IMR-90 (cell line): ENCODE measurements at regions not wholly inside any gene's neighbourhood (a gene's known extent, or its start where the extent isn't known, plus 50 kb on each side); places are given as distances from the start of the nearest gene placed in this dataset.

Experiments
- ATAC-seq: fragments of 200-7000 bp; cut with Tn5 transposase; 2 replicates; pipeline ENCODE4 v1.9.1; 2020; ENCODE audit warnings: low read depth, mild to moderate bottlenecking, moderate library complexity
- BruUV-seq: library from RNA; stranded (reverse); fragments of 400-500 nt; replicated peaks from 2 replicates; lab custom pipeline; 2021; lab: Mats Ljungman, UMichigan
- CTCF ChIA-PET: fragments of 300-600 bp; formaldehyde crosslinking; extraction: SDS; loops from one replicate; lab custom pipeline; 2021; ENCODE audit warnings: antibody characterized with exemption; lab: Yijun Ruan, JAX
- POLR2A ChIA-PET: fragments of 300-600 bp; sonication (Branson Sonifier 250); formaldehyde crosslinking; loops from one replicate; lab custom pipeline; 2022; ENCODE audit warnings: antibody characterized with exemption; ENCODE audit not compliant: unreplicated experiment; lab: Charles Lee
- DNase-seq: peaks from one replicate; pipeline ENCODE4 v3.0.0; 2013
- H2AFZ ChIP-seq: replicated peaks from 2 replicates; pipeline ENCODE3; 2013; ENCODE audit warnings: low read length, mild to moderate bottlenecking; ENCODE audit not compliant: poor library complexity
- H2AK5ac ChIP-seq: 2 replicates; pipeline ENCODE4 v1.6.1; 2013; ENCODE audit warnings: low read depth, low read length, inconsistent platforms
- H2AK9ac ChIP-seq: replicated peaks from 2 replicates; pipeline ENCODE3; 2013; ENCODE audit warnings: mild to moderate bottlenecking, low read depth, low read length, moderate library complexity; ENCODE audit not compliant: poor library complexity
- H2BK120ac ChIP-seq: 2 replicates; pipeline ENCODE4 v1.6.1; 2013; ENCODE audit warnings: low read depth, low read length, inconsistent platforms
- H2BK15ac ChIP-seq: 3 replicates; pipeline ENCODE4 v1.6.1; 2013; ENCODE audit warnings: low read depth, low read length, inconsistent platforms
- H2BK20ac ChIP-seq: 2 replicates; pipeline ENCODE4 v1.6.1; 2013; ENCODE audit warnings: low read depth, mild to moderate bottlenecking, inconsistent platforms, low read length, moderate library complexity
- H2BK5ac ChIP-seq: 2 replicates; pipeline ENCODE4 v1.6.1; 2013; ENCODE audit warnings: mild to moderate bottlenecking, low read depth, low read length, inconsistent platforms; ENCODE audit not compliant: poor library complexity, severe bottlenecking
- H3K14ac ChIP-seq: replicated peaks from 2 replicates; pipeline ENCODE4 v1.6.1; 2013; ENCODE audit warnings: low read depth, low read length, inconsistent platforms
- H3K18ac ChIP-seq: 2 replicates; pipeline ENCODE4 v1.6.1; 2013; ENCODE audit warnings: low read depth, low read length, control low read depth
- H3K23ac ChIP-seq: 2 replicates; pipeline ENCODE4 v1.6.1; 2013; ENCODE audit warnings: low read depth, low read length, inconsistent platforms
- H3K27ac ChIP-seq: 2 replicates; pipeline ENCODE4 v1.5.1; 2013; ENCODE audit warnings: mild to moderate bottlenecking, control low read depth, low read length; ENCODE audit not compliant: insufficient read depth
- H3K27me3 ChIP-seq: 2 replicates; pipeline ENCODE4 v1.6.1; 2013; ENCODE audit warnings: low read length; ENCODE audit not compliant: control insufficient read depth, insufficient read depth
- H3K36me3 ChIP-seq: 2 replicates; pipeline ENCODE4 v1.6.1; 2013; ENCODE audit warnings: low read length, mixed read lengths; ENCODE audit not compliant: control insufficient read depth, insufficient read depth
- H3K4ac ChIP-seq: 2 replicates; pipeline ENCODE4 v1.6.1; 2013; ENCODE audit warnings: low read depth, low read length, inconsistent platforms
- H3K4me1 ChIP-seq: 2 replicates; pipeline ENCODE4 v1.6.1; 2013; ENCODE audit warnings: low read length, mixed read lengths; ENCODE audit not compliant: control insufficient read depth, insufficient read depth
- H3K4me2 ChIP-seq: 2 replicates; pipeline ENCODE4 v1.6.1; 2013; ENCODE audit warnings: low read depth, mild to moderate bottlenecking, control low read depth, low read length, moderate library complexity
- H3K4me3 ChIP-seq: 2 replicates; pipeline ENCODE4 v1.5.1; 2013; ENCODE audit warnings: low read depth, mild to moderate bottlenecking, control low read depth, low read length, moderate library complexity; ENCODE audit not compliant: insufficient read depth
- H3K56ac ChIP-seq: 2 replicates; pipeline ENCODE4 v1.6.1; 2013; ENCODE audit warnings: low read length, inconsistent platforms; ENCODE audit not compliant: insufficient read depth; ENCODE audit errors: extremely low read depth
- H3K79me1 ChIP-seq, 2 experiments: 2 replicates each; pipeline ENCODE4 v1.6.1; 2013; ENCODE audit warnings: low read length in 2 of 2, inconsistent platforms in 1 of 2, low read depth in 1 of 2
- H3K9ac ChIP-seq: 2 replicates; pipeline ENCODE4 v1.6.1; 2013; ENCODE audit warnings: low read depth, low read length, control low read depth
- H3K9me1 ChIP-seq: 2 replicates; pipeline ENCODE4 v1.6.1; 2013; ENCODE audit warnings: low read length, inconsistent platforms; ENCODE audit not compliant: insufficient read depth
- H3K9me3 ChIP-seq: 2 replicates; pipeline ENCODE4 v1.6.1; 2013; ENCODE audit warnings: low read length; ENCODE audit not compliant: control insufficient read depth, insufficient read depth
- H4K20me1 ChIP-seq: 2 replicates; pipeline ENCODE4 v1.6.1; 2013; ENCODE audit warnings: low read length, inconsistent platforms; ENCODE audit not compliant: insufficient read depth
- H4K5ac ChIP-seq: 2 replicates; pipeline ENCODE4 v1.6.1; 2013; ENCODE audit warnings: mild to moderate bottlenecking, low read depth, low read length, control low read depth
- H4K8ac ChIP-seq, 2 experiments: 2 replicates each; pipeline ENCODE4 v1.6.1; 2013; ENCODE audit warnings: low read depth in 2 of 2, low read length in 2 of 2, control low read depth in 1 of 2, inconsistent platforms in 1 of 2
- H4K91ac ChIP-seq: 2 replicates; pipeline ENCODE4 v1.6.1; 2013; ENCODE audit warnings: low read depth, low read length, inconsistent platforms; ENCODE audit not compliant: insufficient read depth
- FOS ChIP-seq: fragments of 150-350 bp; IDR thresholded peaks from 2 replicates; pipeline ENCODE4 v1.6.1; 2016; ENCODE audit warnings: low read depth, low read length
- MAZ ChIP-seq: IDR thresholded peaks from 2 replicates; pipeline ENCODE4 v1.6.1; 2012; ENCODE audit warnings: low read depth, mild to moderate bottlenecking, low read length, improper control_type of control experiment, moderate library complexity, borderline replicate concordance
- MXI1 ChIP-seq: IDR thresholded peaks from 2 replicates; pipeline ENCODE4 v1.6.1; 2012; ENCODE audit warnings: low read depth, mild to moderate bottlenecking, low read length, moderate library complexity, borderline replicate concordance
- NFE2L2 ChIP-seq: fragments of 150-350 bp; IDR thresholded peaks from 2 replicates; pipeline ENCODE4 v1.6.1; 2016; ENCODE audit warnings: low read depth, mild to moderate bottlenecking, low read length
- RAD21 ChIP-seq: IDR thresholded peaks from 2 replicates; pipeline ENCODE4 v1.6.1; 2012; ENCODE audit warnings: low read length, improper control_type of control experiment
- RCOR1 ChIP-seq: IDR thresholded peaks from 2 replicates; pipeline ENCODE4 v1.6.1; 2012; ENCODE audit warnings: mild to moderate bottlenecking, low read length, improper control_type of control experiment; ENCODE audit not compliant: insufficient replicate concordance
- RFX5 ChIP-seq: IDR thresholded peaks from 2 replicates; pipeline ENCODE4 v1.8.0; 2012; ENCODE audit warnings: low read depth, mild to moderate bottlenecking, low read length, moderate library complexity
- SMC3 ChIP-seq: fragments of 150-350 bp; IDR thresholded peaks from 2 replicates; pipeline ENCODE4 v1.6.1; 2016; ENCODE audit warnings: low read depth, mild to moderate bottlenecking, antibody characterized with exemption, low read length, moderate library complexity
- WGBS, 2 experiments: methylation state at CpG; one replicate each; pipeline versions ENCODE4 v1.1.5 to v1.1.7; 2013; ENCODE audit warnings: missing lambda C conversion rate in 2 of 2; ENCODE audit not compliant: insufficient read length in 1 of 2; ENCODE audit errors: extremely low coverage in 2 of 2; 5-methylcytosine and 5-hydroxymethylcytosine counted together
- dilution Hi-C: fragments of 300-500 bp; cut with HindIII; formaldehyde crosslinking; loops from one replicate; pipeline ENCODE4 v1.14.3; 2018; ENCODE audit warnings: low sequenced_read_pairs; ENCODE audit not compliant: unreplicated experiment
- in situ Hi-C: fragments of 300-500 bp; cut with MboI; formaldehyde crosslinking; loops from 3 replicates; pipeline ENCODE4 v1.14.3; 2019; ENCODE audit warnings: low sequenced_read_pairs, inconsistent platforms, mixed read lengths
- intact Hi-C: fragments of 100-400 bp; cut with micrococcal nuclease; formaldehyde crosslinking; loops from 2 replicates; pipeline ENCODE4 v1.10.0; 2022
- TF ChIP-seq, protein P1 (sequence below): fragments of 150-350 bp; IDR thresholded peaks from 2 replicates; pipeline ENCODE4 v1.6.1; 2016; ENCODE audit warnings: low read depth, mild to moderate bottlenecking, low read length, moderate library complexity, borderline replicate concordance

DNA sequence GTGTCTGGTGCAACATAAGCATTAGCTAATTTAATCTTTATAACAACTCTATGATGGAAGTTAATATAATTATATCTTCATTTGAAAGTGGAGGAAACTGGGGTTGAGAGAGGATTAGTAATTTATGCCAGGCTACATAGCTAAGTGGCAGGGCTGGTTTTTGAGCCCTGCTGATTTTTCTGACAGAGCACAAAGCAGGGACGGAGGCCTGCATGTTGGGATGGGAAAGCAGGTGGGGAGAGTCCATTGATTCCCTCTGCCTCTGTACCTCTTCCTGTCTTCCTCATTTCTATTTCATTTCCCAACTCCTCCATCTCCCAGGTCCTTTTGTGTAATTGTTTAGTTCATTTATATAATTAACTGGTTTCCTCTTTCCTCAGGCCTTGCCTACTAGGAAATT, 251.6 kb upstream of the ZPLD1 start:
- H2BK20ac ChIP-seq: peak overlapping the region; percentile 35; the same call in 1 of the 2 replicates
- H3K79me1 ChIP-seq: 0 out of 4 replicates have a peak, but pooled peaks cover 0 to 4% of the 10 kb centered on the region in 2 experiments
- ChIA-PET CTCF (interaction anchor here (0.7 to 2.1 kb wide), 2 partner anchors 20 to 42 kb away, joined by 3 to 8 read pairs; no protein-coding TSS in a partner anchor), POLR2A (no interaction called here)
- H4K20me1 ChIP-seq: no peaks in the 10 kb centered on the region
- H2BK5ac ChIP-seq: peak overlapping the region; percentile 9
- no peak overlapping the region for H3K56ac ChIP-seq
- no peak overlapping the region for H3K23ac ChIP-seq
- in situ Hi-C loops (no loop called here), dilution Hi-C loops (no loop called here), intact Hi-C loops (loop anchor here (2.0 kb wide), 1 partner anchor 14 kb away; no protein-coding TSS in a partner anchor)
- no peak overlapping the region for H3K9ac ChIP-seq
- no peak for ATAC-seq
- no peak overlapping the region; the same call in 2 of the 3 replicates for H2BK15ac ChIP-seq
- TF ChIP-seq FOS (no peak), RCOR1 (no peak), MXI1 (no peak), SMC3 (no peak), RFX5 (no peak), NFE2L2 (no peak), MAZ (no peak), RAD21 (no peak)
- TF ChIP-seq, protein P1, sequence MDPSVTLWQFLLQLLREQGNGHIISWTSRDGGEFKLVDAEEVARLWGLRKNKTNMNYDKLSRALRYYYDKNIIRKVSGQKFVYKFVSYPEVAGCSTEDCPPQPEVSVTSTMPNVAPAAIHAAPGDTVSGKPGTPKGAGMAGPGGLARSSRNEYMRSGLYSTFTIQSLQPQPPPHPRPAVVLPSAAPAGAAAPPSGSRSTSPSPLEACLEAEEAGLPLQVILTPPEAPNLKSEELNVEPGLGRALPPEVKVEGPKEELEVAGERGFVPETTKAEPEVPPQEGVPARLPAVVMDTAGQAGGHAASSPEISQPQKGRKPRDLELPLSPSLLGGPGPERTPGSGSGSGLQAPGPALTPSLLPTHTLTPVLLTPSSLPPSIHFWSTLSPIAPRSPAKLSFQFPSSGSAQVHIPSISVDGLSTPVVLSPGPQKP: no peak
- H3K9me1 ChIP-seq: peaks cover 4% of the 10 kb centered on the region
- no peak overlapping the region for H2AK5ac ChIP-seq
- H4K91ac ChIP-seq: peak overlapping the region; percentile 20; the same call in 1 of the 2 replicates
- H2BK120ac ChIP-seq: no peak overlapping the region
- H3K4me2 ChIP-seq: no peak overlapping the region
- WGBS, 2 experiments: no CpG with 5 or more reads among the region's 1 CpG
- no peaks in the 10 kb centered on the region for H3K27me3 ChIP-seq
- H3K4me1 ChIP-seq: peaks cover 17% of the 10 kb centered on the region
- H3K18ac ChIP-seq: peak overlapping the region; percentile 30; the same call in 1 of the 2 replicates
- no peaks in the 10 kb centered on the region for H3K36me3 ChIP-seq
- peak overlapping the region; percentile 33; the same call in 1 of the 2 replicates for H4K5ac ChIP-seq
- H3K4ac ChIP-seq: 0 out of 2 replicates have a peak overlapping the region, but pooled peaks have one; percentile 6
- no TSS peak for BruUV-seq
- H2AFZ ChIP-seq: no peak overlapping the region
- H3K9me3 ChIP-seq: no peaks in the 10 kb centered on the region
- no peak overlapping the region for H2AK9ac ChIP-seq
- H3K14ac ChIP-seq: no peak overlapping the region
- peak overlapping the region in 1 of 2 experiments; percentile 54; a peak in 1 of 4 replicates for H4K8ac ChIP-seq
- no peak overlapping the region for H3K27ac ChIP-seq
- DNase-seq: no peak
- H3K4me3 ChIP-seq: no peak overlapping the region
